Stromal cell of bone marrow (primary cell): ENCODE measurements at regions not wholly inside any gene's neighbourhood (a gene's known extent, or its start where the extent isn't known, plus 50 kb on each side); places are given as distances from the start of the nearest gene placed in this dataset.
"Not testable (repeated sequence)": the region's sequence is repeated elsewhere in the genome, so short reads cannot be mapped to it uniquely, and the experiment has no call there.

Source experiments
- DNase-seq: peaks from one replicate; pipeline ENCODE4 v3.0.0-alpha.2; 2012; ENCODE audit warnings: low read depth

DNA sequence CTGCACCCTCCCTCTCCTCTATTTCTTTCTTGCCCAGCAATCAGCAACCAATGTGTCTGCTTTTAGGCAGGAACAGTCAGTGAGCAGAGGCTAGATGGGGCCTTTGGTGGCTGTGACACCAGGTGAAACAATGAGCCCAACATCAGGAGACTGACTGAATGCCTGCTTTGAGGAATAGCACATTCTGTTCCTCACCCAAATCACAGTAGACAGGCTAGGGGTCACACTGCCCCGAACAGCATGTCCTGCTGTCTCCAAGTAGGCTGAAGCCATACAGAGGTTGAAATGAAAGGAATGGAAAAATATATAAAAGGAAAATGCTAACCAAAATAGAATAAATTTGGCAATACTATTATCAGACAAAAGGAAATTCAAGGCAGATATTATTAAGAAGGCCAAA, 122.5 kb upstream of the GDNF start:
- DNase-seq, result no peak

- no peak for DNase-seq
Observed at GRCh38 chr5:37957218-37957617, 117.4 kb upstream of the GDNF start.

- no peak for DNase-seq
Observed at GRCh38 chr5:37955748-37956147, 115.9 kb upstream of the GDNF start.

DNA sequence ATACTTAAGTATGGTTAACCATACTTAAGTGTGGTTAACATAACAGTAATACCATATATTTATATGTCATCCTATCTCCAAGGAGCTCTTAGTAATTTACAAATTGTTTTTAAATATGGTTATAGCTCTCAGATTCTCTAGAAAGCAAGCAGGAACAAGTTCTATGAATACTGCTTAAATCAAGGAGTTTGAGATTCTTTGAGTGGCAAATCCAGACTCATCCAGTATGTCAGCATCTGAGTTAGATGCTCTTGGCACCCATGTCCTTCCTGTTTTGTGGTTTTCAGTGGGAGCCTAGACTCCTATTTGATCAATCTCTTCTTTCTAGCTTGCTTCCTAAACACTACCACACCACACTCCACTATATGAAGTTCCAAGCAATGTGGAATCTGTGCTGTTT, 114.7 kb upstream of the GDNF start:
- no peak for DNase-seq

- DNase-seq, result no peak
Observed at GRCh38 chr5:37951946-37952721, 112.3 kb upstream of the GDNF start.

DNA sequence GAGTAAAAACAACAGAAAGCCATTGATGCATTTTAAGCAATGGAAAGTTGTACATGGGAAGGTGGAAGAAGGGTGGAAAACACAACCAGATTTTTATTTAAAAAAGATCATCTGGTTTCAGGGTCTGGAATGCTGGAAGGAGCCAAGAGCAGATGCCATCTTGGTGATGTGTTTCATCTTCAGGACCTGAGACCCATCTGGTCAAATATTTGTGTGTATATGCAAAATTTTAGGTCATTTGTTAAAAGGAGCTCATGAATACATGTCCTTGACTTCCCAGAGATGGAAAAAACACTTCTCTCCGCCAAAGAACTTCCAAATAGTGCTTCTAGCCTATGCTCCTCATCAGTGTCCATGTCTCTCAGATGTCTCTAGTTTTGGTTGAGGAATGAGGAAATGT, 110.6 kb upstream of the GDNF start:
- DNase-seq, result no peak

DNA sequence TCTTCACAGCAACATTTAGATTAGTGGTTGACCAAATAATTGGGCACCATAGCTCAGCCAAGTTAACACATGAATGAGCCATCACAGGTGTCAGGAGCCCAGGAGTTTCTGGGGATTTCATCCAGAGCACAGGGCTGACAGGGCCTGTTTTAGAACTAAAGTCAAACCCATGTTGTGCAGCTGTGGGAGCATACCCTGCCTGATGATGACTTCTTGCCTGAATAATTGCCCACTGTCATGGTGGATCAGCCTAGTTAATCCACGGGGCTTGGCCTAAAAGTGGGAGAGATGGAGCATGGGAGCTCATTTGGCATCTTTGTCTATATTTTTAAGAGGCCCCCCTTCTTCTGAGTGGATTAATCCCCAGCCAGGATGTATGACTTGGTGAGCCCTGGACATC, 105.6 kb upstream of the GDNF start:
- DNase-seq, result no peak

- DNase-seq, result not testable (repeated sequence)
Observed at GRCh38 chr5:37943136-37943535, 103.3 kb upstream of the GDNF start.

DNA sequence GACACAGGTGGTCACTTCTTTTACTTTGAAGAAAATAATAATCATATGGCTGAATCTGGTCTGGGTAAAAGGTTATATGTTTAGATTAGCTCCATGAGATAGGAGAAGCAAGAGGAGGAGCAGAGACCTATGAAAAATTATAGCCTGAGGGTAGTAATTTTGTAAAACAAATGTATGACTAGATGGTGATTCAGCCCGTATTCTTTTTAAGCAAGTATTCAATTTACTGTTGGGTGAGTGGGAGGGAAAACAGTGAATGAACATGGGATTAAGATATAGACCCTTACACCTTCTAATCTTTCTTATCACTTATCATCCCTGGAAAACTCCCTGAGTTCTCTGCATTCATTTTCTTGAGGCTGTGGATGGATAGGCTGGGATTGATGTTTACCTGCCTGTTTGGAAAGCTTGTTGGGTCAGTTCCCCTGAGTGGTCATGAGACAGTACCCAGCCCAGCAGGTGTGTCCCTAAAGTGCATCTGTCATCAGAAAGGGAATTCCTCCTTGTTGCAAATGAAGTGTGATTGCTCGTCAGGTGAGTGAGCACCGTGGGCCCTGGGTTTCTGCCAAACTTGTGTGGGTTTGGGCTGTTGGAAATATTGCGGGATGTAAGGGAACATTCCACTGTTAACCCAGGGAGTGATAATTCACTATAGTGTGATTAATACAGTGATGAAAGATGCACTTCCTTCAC, 101.2 kb upstream of the GDNF start:
- no peak for DNase-seq

GRCh38 chr5:37938861-37939260, 99.0 kb upstream of the GDNF start:
- no peak for DNase-seq

- no peak for DNase-seq
Observed at GRCh38 chr5:37938076-37938852, 98.4 kb upstream of the GDNF start.

DNA sequence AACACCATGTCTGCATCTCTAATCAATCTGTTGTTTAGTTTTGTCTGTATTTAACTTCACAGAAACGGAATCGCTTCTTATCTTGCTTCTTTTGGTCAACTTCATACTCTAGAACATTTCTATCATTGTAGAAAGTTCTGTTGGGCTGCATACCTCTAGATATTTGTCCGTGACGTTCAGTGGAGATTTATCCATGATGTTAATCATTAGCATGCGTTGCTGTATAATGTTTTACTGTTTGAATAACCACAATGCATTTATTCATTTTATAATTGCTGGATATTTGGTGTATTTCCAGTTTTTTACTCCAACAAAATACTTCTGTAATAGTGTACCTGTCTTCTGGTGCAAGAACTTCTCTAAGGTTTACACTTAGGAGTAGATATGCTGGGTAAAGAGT, 96.2 kb upstream of the GDNF start:
- no peak for DNase-seq

DNA sequence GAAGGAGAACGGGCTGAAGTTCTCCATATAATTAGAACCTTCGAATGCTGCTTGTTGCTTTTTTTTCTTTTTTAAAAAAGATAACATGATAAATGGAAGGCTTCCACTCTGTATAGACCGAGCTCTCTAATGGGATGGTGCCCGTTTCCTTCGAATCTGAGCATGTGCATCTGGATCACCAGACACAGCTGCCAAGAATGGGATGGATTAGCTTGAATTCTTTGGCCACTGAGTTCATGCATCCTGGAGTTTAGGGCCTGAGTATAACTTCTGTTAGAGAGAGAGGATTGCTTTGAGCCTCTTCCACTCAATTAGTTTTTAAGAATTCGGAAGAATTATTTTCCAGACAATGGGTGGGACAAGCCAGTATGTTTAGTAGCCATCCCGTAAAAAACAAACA, 93.7 kb upstream of the GDNF start:
- DNase-seq, result no peak

DNA sequence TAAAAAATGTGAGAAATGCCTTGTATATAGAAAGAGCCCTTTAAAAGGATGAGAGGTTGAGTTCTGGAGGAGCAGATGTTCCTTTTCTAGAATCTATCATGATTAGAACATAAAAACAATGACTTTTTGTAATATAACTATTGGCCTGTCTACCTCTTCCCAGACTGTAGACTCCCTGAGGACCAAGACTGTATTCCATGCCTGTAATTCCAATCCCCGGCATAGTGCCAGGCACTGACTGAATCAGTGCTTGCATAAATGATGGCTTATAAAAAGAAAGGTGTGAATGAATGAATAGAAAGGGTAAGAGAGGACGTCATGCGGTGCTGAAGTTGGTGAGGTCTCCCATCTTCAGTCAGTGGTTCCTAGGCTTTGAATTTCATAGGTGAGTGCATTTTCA, 92.6 kb upstream of the GDNF start:
- DNase-seq, result no peak

DNA sequence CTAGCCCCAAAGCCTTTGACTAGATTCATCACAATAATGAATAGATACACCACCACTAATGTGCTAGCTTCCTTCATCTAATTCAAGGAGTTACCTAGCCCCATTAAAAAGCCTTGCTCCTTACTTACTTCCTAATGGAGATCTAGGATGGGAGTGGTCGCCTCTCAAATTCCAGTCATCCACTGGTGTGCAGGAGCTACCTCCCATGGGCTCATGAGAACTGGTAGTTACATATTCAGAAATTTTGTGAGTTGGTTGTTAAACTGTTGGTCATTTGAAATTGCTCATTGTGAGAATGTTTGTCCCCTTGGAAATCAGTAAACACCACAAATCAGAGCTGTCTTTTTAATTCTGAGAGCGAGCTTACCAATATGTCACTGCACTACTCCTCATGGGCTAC, 91.7 kb upstream of the GDNF start:
- DNase-seq, result no peak

- no peak for DNase-seq
Observed at GRCh38 chr5:37930350-37930749, 90.5 kb upstream of the GDNF start.

DNA sequence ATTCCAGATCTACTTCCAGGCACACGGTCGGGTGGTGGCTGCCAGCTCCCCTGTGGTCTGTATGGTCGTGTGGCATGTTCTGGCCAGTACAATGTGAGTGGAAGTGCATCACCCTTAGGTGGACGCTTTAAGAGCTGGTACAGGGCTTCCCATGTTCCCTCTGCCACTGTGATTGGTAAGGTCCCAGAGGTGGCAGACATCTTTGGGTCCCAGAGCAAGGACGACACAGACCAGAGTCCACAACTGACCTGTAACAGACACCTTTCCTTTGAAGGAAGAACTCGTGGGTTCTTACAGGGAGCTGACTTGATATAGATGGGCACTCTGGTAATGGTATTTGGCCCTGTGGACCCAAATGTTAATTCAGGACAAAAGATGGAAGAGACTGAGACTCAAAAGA, 90.0 kb upstream of the GDNF start:
- DNase-seq, result no peak

DNA sequence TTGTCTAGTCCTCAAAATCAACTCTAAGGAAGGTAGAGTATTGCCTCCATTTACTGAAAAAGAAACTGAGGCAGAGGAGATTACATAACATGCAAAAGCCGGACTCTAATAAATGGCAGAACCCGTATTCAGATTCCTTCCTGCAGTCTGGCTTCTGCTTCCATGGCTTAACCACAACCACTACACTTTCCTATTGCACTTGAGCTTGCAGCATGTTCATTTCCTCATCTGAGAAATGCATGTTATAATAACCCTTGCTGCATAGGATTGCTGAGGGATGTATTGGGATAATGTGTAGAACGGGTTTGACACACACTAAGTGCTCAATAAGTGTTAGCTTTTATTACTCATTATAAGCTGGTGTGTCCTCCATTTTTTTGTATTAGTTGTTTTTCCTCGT, 87.9 kb upstream of the GDNF start:
- not testable (repeated sequence) for DNase-seq

- peak; percentile 0 for DNase-seq
Observed at GRCh38 chr5:37926732-37927131, 86.9 kb upstream of the GDNF start.

DNA sequence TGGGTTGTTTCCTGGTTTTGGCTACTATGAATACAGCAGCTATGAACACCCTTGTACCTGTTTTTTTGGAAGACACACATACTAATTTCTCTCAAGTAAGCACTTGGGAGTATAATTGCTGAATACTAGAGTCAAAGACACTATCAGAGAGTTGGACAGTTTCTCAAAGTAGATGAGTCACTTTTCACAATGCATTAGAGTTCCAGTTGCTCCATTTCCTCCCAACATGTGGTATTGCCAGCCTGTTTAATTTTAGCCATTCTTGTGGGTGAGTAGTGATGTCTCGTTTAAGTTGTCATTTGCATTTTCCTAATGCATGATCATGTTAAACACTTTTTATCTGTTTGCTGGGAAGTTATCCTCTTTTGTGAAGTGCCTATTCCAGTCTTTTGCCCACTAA, 81.6 kb upstream of the GDNF start:
- no peak for DNase-seq

GRCh38 chr5:37918424-37918823, 78.6 kb upstream of the GDNF start:
- DNase-seq, result peak; percentile 2

DNA sequence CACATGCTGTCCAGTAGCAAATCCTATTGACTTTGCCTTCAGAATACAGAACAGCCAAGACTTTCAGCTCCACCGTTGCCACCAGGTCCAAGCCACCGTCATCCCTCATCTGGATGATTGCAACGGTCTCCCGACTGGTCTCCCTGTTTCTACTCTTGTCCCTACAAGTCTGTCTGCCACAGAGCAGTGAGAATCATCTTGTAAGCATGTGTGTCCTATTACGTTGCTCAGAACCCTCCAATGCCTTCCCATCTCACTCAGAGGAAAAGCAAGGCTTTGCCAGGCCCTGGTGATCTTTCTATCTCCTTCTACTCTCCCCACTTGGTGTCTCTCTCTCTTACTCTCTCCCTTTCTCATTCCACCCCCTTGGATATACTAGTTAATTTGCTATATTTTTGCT, 76.7 kb upstream of the GDNF start:
- no peak for DNase-seq

DNA sequence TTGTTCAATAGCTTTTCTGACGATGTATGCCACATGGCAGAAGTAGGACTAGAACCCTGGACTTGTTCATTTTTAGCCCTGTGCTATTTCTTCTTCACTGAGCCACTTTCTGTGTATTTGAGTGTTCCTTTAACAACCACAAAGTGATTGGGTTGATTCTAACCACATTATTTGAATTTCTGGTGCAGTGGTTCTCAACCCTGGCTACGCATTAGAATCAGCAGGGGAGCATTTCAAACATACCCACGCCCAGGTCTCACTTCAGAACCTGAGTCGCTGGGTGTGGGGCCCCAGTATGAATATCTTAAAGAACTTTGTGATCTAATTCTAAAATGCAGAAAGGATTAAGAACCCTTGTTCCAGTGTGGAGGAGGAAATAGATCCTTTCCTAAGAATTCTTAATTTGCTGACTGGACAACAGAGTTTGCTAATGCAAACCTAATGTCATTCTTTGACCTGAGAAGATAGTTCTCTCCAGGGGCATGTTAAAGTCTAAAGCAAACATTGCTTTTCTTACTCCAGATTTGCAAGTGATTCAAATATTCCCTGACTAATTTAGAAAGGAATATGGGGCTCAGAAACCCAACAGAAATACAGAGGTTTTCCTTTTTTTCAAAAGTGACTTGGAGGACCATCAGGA, 75.4 kb upstream of the GDNF start:
- DNase-seq, result peak; percentile 1
